GM18907 (cell line): ENCODE measurements at regions not wholly inside any gene's neighbourhood (a gene's known extent, or its start where the extent isn't known, plus 50 kb on each side); places are given as distances from the start of the nearest gene placed in this dataset.
"Not testable (repeated sequence)": the region's sequence is repeated elsewhere in the genome, so short reads cannot be mapped to it uniquely, and the experiment has no call there.

ENCODE experiments used
- ATAC-seq: cut with Tn5 transposase; IDR thresholded peaks from one replicate; pipeline ENCODE4 v1.9.1; 2021; ENCODE audit warnings: mild to moderate bottlenecking, moderate library complexity; ENCODE audit not compliant: unreplicated experiment

GRCh38 chr3:117844676-117845075 is 1135.1 kb downstream of the TUSC7 start:
- ATAC-seq = no peak

DNA sequence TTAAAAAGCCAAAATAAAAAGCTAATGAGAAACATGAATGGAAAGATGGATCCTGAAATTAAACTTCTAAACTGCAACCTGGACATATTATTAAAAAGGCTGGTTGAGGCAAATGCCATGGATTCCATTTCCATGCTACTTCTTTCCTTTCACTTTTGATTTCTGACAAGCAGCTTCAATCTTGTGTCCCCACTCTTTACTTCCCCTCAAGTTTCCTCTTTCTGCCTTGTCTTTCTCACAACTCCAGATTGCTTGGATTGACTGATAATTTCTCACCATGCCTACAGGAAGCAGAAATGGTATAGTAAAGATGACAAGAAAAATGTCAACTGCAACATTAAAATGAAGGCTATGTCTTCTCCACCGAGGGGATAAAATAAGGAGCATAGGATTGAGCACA is 1136.7 kb downstream of the TUSC7 start:
- no peak for ATAC-seq

DNA sequence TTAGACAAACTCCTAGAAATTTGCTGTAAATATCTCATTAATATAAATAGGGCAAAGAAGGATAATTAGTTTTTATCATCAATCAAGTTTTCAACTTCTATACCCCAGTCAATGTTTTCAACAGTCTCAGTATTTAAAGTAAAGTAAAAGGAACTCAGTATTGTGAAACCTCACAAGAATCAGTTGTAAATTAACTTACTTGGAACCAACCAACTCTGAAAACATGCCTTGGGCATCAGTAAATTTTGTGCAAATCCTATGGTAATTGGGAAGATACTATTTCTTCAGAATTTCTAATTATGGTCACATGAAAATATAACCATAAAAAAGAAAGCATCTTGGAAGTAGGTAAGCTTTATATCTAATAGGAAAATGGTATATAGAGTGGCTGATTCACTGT is 1139.0 kb downstream of the TUSC7 start:
- ATAC-seq = no peak

DNA sequence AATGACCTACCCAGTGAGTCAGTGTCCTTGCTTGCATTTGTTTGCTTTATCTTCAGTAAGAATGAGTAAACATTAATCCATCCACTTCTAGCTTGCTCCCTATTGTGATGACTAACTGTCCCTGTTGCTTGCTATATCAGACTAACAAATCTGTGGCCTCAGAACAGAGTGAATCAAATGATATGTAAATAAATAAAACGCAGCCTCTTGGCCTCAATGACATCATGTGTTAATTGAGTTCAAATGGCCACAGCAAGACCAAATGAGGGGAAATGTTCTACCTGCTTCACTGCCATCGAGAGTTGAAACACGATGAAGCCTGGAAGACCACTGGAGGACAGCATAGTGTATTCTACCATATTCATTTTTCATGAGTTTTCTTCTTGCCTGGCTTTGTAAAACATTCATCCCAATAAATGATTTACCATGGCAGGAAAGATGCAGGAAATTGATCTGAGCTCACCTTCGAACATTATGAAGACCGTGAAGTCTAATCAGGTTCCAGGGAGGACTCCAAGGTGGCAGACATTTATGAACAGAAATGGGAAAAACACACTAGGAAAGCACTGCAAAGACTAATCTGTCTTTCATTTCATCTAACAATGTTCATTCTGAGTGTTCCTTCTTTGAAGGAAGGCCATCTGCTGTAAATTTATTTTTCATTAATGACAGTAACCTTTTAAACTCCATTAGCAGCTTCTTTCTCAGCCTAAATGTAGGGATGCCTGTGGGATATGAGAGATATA is 1144.5 kb downstream of the TUSC7 start:
- ATAC-seq = no peak

GRCh38 chr3:117856354-117856753 is 1146.8 kb downstream of the TUSC7 start:
- no peak for ATAC-seq

DNA sequence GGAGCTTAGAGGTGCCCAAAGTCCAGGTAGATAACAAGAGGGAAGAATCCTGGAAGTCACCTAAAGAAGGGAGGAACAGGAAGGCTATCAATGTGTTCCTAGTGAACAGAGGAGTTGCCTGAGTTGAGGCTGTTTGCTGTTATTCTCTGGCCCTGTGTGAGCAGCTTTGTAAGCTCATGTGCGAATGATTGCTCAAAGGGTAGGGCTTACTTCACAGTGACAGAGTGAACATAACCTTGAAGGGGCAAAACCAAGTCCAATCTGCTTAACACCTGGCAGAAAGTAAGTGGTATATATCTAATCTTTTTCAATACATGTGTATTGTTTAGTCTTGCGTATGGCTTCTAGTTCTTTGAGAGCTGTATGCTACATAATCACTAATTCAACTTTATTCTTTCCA is 1153.6 kb downstream of the TUSC7 start:
- no peak for ATAC-seq

GRCh38 chr3:117865338-117865737 is 1155.8 kb downstream of the TUSC7 start:
- ATAC-seq = no peak

DNA sequence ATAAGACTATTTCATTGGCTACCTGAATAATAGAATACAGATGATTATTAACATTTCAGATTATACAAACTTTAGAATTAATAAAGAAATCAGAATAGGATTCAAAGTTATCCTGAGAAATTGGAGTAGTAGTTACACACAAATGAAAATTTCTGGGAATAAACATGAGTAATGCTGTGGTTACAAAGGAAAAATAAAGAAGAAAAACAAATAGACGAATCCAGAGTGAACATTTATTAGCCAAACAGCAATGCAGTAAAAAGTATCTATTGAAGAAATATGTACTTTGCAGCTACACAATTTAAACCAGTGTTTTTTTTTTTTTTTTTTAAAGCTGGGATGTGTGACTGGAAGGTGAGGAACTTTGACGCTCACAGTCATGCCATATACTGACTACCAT is 1159.2 kb downstream of the TUSC7 start:
- no peak for ATAC-seq

DNA sequence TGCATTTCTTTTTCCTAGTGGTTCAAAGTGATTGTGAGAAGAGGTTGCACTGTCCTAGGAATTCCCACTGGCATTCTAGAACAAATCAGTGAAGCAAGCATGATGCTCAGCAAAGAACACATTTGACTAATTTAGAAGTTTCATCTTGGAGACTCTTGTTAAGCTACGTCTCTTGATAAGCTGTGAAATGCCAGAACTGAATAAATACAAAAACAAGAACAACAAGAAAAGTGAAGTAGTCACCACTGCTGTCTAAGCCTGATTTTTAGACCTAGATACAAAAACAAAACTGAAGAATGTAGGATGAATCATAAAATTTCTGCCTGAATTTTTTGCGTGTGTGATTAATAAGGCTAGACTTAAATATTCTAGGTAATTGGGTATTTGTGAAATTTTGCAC is 1162.4 kb downstream of the TUSC7 start:
- ATAC-seq = no peak

GRCh38 chr3:117872594-117873248 is 1161.9 kb downstream of the IGSF11 start:
- ATAC-seq = not testable (repeated sequence)

GRCh38 chr3:117873249-117873600 is 1161.4 kb downstream of the IGSF11 start:
- ATAC-seq = no peak

DNA sequence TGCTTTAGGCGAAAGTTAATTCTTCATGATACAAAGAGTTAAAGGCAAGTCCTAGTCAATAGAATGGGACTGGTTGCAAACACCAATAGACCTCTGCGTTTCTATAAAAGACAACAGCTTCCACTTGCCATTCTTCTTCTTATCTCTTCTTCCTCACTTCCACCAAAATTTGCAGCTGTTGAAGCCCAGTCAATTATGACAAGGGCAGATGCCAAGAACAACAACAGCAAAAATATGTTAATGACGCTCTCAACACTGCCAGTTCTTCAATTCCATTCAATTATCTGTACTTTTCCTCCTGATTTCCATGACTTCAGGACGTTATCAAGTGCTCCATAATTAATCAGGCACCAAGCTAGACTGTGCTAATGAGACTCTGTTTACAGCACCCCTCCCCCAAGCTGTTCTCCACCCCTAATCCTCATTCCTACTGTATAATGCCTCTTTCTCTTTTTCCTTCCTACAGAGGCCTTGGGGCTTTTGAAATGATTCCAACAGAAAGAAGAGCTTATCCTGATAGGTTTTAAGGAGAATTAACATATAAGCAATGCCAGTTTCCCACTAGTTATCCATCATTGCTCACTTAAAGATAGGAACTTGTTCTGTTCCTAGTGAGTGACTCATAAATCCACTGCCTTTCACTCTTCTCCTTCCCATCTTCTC is 1160.5 kb downstream of the IGSF11 start:
- ATAC-seq = no peak

- no peak for ATAC-seq
These were observed 1159.5 kb downstream of the IGSF11 start for GRCh38 chr3:117874904-117875874.

DNA sequence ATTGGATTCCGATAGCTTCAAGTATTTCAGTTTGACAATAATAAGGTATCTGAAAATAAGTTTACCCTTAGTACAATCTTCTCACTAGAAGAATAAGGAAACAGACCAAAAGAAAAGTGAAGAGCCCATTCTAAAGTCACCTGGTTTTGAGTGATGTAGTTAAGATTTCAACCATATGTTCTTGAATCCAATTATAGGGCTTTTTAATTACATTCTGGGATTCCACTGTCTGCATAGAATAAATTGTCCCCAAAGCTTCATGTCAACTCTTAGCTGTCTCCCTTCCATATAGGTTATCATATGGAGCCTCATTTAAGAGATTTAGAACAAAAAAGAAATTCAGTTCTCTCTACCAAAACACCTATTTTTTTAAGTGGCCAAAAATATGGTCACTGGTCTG is 1158.8 kb downstream of the IGSF11 start:
- no peak for ATAC-seq

GRCh38 chr3:117880638-117881037 is 1154.0 kb downstream of the IGSF11 start:
- ATAC-seq = no peak

GRCh38 chr3:117881210-117881609 is 1153.4 kb downstream of the IGSF11 start:
- ATAC-seq = no peak

DNA sequence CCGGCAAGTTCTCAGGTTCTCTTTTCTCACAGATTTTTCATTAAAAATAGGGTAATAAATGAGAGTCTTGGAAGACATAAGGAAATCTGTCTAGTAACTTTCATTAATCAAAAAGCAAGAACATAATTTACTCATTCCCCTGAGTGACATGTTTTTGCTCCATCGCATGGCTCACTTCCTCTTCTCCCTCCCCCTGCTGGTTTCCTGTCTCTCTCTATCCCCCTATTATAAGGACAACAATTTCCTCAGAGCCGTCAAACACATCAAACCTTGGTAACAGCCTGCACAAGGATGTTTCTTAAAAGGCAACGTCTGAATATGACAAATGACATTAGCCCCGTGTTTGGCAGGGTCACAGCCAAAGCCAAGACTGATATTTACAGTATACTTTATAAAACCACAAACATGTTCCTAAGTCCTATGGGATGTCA is 1149.6 kb downstream of the IGSF11 start:
- peak; percentile 67 for ATAC-seq

- no peak for ATAC-seq
These were observed 1148.5 kb downstream of the IGSF11 start for GRCh38 chr3:117886147-117886546.

DNA sequence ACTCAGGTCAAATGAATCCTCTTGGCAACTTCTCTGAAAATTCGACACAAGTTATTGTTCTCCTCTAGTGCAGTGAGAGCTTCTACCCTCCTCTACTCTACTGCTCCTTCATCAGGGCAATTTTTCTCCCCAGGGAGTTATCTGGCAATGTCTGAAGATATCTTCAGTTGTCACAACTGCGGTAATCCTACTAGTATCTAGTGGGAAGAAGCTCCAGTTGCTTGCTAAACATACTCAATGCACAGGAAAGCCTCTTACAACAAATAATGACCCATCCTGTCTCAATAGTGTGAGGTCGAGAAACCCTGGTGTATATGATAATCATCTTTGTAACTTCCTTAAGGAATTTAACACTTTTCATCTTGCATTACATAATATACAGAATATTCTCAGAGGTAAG is 1147.6 kb downstream of the IGSF11 start:
- no peak for ATAC-seq

DNA sequence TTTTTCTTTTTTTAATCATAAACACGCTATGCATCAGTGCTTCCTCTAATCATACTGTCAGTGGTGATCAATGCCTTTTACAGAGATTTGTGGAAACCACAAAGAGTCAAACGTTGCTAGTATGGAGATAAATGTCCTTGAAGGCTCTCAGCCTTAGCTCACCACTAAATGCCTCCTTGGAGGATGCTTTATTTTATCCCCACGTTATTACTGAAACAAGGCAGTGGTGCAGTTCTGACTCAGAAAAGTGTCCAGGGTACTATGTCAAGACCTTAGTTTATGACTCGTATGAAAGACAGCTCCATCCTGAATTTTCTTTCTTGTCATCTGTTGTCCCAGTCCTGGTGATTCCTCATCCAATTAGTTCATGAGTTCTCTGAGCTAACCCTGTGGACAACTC is 1146.7 kb downstream of the IGSF11 start:
- ATAC-seq = no peak

DNA sequence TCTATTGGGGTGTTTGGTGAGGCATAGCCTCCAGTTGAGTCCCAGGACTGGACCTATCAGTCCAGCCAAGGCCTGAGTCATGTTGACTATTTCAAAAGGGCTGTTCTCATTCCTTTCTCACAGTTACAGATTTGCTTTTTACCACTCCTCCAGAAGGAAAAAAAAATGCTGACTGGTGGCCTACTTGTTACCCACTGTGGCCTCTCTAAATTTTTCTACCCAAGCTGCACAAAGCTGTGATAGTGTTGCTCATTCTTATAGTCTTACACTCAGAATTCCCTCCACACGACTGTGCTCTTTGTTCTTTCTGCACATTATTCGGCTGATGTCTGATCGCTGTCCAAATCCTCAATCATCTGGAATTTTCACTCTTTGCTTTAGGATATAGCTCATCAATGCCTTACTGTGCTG is 1142.2 kb downstream of the IGSF11 start:
- ATAC-seq = no peak
